ENCODE measurements at regions not wholly inside any gene's neighbourhood (a gene's known extent, or its start where the extent isn't known, plus 50 kb on each side); places are given as distances from the start of the nearest gene placed in this dataset.

DNA sequence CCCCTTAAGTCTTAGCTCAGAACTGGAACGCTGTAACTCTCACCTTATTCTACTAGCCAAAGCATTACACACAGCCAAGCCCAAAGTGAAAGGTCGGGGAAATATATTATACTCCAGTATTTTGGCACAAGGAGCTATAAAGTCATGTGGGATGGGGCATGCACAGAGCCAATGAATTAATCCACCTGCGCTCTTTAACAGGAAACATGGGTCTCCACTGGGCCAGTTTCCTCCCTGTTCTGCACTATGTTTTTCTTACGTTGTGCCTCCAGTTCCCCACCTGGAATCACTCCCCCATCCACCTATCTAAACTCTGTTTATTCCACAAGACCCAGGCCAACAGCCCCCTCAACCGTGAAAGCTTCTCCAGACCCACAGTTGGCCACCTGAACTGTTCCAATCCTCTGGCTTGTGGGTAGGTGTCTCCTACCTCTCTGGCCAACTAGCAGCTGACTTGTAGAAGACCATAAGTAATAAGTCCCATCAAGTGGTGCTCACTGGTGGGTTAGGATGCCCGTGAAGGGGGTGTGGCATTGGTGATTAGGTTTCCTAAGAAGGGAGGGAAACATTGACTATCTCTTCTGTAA, 286.9 kb downstream of the NPIPA8 start:
- no peaks in the 10 kb centered on the region for H3K9me3 ChIP-seq
- TF ChIP-seq POLR2A (IDR thresholded peaks at IDR 0.05) (no peak), CTCF (IDR thresholded peaks at IDR 0.05) (no peak)
- DNase-seq: no peak
- H3K4me1 ChIP-seq: no peaks in the 10 kb centered on the region
- no peaks in the 10 kb centered on the region for H3K27me3 ChIP-seq
- intact Hi-C loops (cut with DNase I; ENCODE audit: low total_unique reads): no loop called here
- no peaks in the 10 kb centered on the region for H3K36me3 ChIP-seq
- H3K4me3 ChIP-seq: no peak overlapping the region
- H3K27ac ChIP-seq: no peak overlapping the region

DNA sequence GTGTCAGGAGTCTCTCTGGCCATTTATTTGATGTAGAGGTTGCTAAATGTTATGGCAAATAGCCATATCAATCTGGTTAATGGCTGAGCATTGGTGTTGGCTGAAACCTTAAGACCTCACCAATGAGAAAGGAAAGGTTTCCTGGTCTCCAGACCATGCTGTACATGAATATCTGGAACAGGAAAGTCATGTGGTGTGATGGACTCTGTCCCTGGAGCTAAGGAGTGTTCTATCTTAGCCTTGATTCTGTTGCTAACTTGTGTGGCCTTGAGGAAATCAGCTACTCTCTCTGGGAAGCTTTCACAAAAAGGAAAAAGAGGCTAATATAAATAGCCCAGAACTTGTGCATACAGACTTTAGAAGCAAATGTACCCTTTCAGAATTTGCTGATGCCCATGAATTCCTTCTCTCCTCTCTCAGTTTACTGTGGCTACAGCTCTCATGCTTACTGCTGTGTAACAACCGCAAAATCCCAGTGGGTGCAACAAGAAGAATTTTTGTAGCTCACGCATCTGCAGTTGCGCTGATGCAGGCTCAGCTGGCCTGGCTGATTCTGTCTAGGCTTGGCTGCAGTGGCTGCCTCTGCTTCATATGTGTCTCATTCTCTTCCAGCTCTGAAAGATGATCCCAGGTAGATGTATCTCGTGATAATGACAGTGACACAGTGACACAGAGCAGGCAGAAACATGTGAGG, 287.5 kb downstream of the NPIPA8 start:
- Histone ChIP-seq H3K27me3 (no peaks in the 10 kb centered on the region), H3K9me3 (no peaks in the 10 kb centered on the region), H3K4me3 (no peak overlapping the region), H3K27ac (no peak overlapping the region), H3K36me3 (no peaks in the 10 kb centered on the region), H3K4me1 (no peaks in the 10 kb centered on the region)
- TF ChIP-seq POLR2A (IDR thresholded peaks at IDR 0.05) (no peak), CTCF (IDR thresholded peaks at IDR 0.05) (no peak)
- intact Hi-C loops (cut with DNase I; ENCODE audit: low total_unique reads): no loop called here
- no peak for DNase-seq

DNA sequence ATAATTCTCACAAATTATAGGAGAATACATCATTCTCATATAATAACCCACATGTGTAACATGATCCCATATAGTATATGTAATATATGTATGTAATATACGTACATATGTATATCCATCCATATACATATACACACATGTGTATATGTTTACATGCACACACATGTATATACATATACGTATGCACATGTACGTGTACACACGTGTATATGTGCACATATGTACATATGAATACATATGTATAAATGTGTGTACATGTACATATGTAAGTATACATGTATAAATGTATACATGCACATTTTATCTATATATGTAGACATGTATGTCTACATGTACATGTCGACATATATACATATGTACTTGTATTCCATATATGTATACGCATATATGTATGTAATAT, 288.8 kb downstream of the NPIPA8 start:
- H3K4me3 ChIP-seq: no peak overlapping the region
- intact Hi-C loops (cut with DNase I; ENCODE audit: low total_unique reads): no loop called here
- H3K27me3 ChIP-seq: no peaks in the 10 kb centered on the region
- DNase-seq: no peak
- no peaks in the 10 kb centered on the region for H3K4me1 ChIP-seq
- no peaks in the 10 kb centered on the region for H3K9me3 ChIP-seq
- no peaks in the 10 kb centered on the region for H3K36me3 ChIP-seq
- TF ChIP-seq CTCF (IDR thresholded peaks at IDR 0.05) (no peak), POLR2A (IDR thresholded peaks at IDR 0.05) (no peak)
- H3K27ac ChIP-seq: no peak overlapping the region

DNA sequence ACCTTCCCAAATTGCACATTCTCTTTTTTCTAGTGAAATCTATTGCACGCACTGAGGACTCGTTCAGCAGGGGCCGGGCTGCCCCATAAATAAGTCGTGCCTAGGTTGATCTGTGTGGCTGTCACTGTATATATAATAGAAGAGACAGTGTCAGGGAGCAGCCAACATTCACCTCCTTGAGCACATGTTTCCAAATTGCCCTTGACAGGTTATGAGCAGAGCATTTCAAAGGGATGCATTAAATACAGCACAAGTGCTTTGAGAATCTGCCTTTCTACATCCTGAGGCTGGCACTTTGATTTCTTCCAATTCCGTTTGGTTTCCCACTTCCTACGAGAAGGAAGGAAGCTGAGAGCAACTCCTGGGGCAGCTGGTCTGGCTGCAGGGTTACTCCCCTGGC, 291.2 kb downstream of the NPIPA8 start:
- Histone ChIP-seq H3K27me3 (no peaks in the 10 kb centered on the region), H3K4me3 (no peak overlapping the region), H3K36me3 (no peaks in the 10 kb centered on the region), H3K9me3 (no peaks in the 10 kb centered on the region), H3K4me1 (no peaks in the 10 kb centered on the region), H3K27ac (no peak overlapping the region)
- TF ChIP-seq POLR2A (IDR thresholded peaks at IDR 0.05) (no peak), CTCF (IDR thresholded peaks at IDR 0.05) (no peak)
- intact Hi-C loops (cut with DNase I; ENCODE audit: low total_unique reads): no loop called here
- DNase-seq: no peak

DNA sequence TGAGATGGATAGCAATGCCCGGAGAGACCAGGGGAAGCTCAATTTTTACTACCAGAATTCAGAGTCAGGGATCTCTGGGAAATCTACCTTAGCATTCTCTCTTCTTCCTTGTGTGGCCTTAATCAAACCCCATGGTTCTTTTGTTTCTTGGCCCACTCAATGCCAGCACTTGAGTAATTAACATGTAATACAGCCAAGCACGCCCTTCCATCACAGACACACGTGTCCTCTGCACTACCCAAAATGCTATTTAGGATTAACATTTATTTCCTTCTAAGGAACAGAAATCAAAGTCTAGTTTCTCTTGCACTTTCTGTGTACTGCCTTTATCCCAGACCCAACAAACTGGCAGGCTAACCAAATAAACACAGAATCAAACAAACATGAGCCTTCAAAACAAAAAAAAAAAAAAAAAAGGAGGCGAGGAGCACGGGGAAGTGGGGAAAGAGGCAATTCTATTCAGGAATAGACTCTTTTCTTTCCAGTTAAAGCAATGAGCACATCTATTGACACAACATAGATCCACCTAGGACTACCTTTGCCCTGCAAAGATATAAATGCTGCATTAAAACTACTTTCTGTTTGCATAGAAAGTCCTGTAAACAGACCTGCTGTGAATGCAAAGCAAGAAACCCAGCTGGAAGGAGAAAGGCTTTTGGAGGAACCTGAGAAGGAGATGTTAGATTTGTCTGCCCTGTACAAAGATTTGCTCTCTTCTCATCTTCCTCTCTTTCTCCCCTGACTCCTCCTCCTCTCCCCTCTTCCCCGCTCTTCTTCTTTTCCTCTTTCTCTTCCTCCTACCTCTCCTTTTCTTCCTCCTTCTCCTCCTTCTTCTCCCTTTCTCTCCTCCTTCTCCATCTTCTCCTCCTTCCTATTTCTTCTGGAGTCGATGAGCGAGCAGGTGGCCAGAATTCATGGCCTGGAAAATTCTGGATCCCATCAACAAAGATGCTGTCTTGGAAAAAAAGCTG, 294.4 kb downstream of the NPIPA8 start:
- Histone ChIP-seq H3K4me3 (no peak overlapping the region), H3K4me1 (no peaks in the 10 kb centered on the region), H3K27ac (no peak overlapping the region), H3K36me3 (no peaks in the 10 kb centered on the region), H3K9me3 (no peaks in the 10 kb centered on the region), H3K27me3 (no peaks in the 10 kb centered on the region)
- intact Hi-C loops (cut with DNase I; ENCODE audit: low total_unique reads): no loop called here
- TF ChIP-seq CTCF (IDR thresholded peaks at IDR 0.05) (no peak), POLR2A (IDR thresholded peaks at IDR 0.05) (no peak)
- DNase-seq: no peak
